SKM-1 (cell line): ENCODE measurements at regions not wholly inside any gene's neighbourhood (a gene's known extent, or its start where the extent isn't known, plus 50 kb on each side); places are given as distances from the start of the nearest gene placed in this dataset.

ENCODE experiments used
- DNase-seq: peaks from one replicate; lab custom pipeline; 2025; ENCODE audit not compliant: unreplicated experiment; lab: John Stamatoyannopoulos, UW

- no peak for DNase-seq
These were observed 64.4 kb upstream of the HRH1 start for GRCh38 chr3:11089931-11090330.

GRCh38 chr3:11090551-11090950, 63.7 kb upstream of the HRH1 start:
- no peak for DNase-seq

- no peak for DNase-seq
These were observed 63.2 kb upstream of the HRH1 start for GRCh38 chr3:11091088-11091590.

GRCh38 chr3:11091791-11092190, 62.5 kb upstream of the HRH1 start:
- DNase-seq = no peak

GRCh38 chr3:11093823-11094340, 60.4 kb upstream of the HRH1 start:
- DNase-seq = no peak

- DNase-seq = no peak
These were observed 58.4 kb upstream of the HRH1 start for GRCh38 chr3:11095932-11096265.

- peak; percentile 11 for DNase-seq
These were observed 57.8 kb upstream of the HRH1 start for GRCh38 chr3:11096266-11097139.

- DNase-seq = no peak
These were observed 55.0 kb upstream of the HRH1 start for GRCh38 chr3:11099306-11099705.
